ENCODE measurements at regions not wholly inside any gene's neighbourhood (a gene's known extent, or its start where the extent isn't known, plus 50 kb on each side); places are given as distances from the start of the nearest gene placed in this dataset.

GRCh38 chr17:15092261-15092660, 172.9 kb downstream of the PMP22 start:
- Histone ChIP-seq H3K4me2 (ENCODE audit: insufficient read depth in 1 of 2, low read depth in 2 of 2, low read length in 2 of 2) (no peak overlapping the region), H2BK5ac (ENCODE audit: low read depth, low read length) (no peak overlapping the region), H4K5ac (ENCODE audit: insufficient read length, low read depth, low read length) (no peak overlapping the region), H3K9me3 (ENCODE audit: insufficient read depth in 2 of 2, low read depth in 1 of 2, low read length in 1 of 2) (no peaks in the 10 kb centered on the region), H3K79me1 (ENCODE audit: low read depth, low read length) (no peaks in the 10 kb centered on the region), H3K4me1 (replicated peaks in 1 of 4; ENCODE audit: control insufficient read depth in 3 of 4, insufficient read depth in 4 of 4, low read length in 3 of 4) (peaks cover 0 to 4% (median 0%) of the 10 kb centered on the region in 4 experiments; a peak in 1 of 7 replicates), H2BK120ac (replicated peaks; ENCODE audit: low read depth, low read length) (no peak overlapping the region), H3K4ac (replicated peaks; ENCODE audit: insufficient read length, low read depth, low read length) (no peak overlapping the region), H3K36me3 (ENCODE audit: control insufficient read depth in 2 of 4, insufficient read depth in 4 of 4, low read length in 3 of 4) (no peaks in the 10 kb centered on the region; a peak in 1 of 8 replicates), H4K91ac (replicated peaks; ENCODE audit: insufficient read length, low read length) (no peak overlapping the region), H2AFZ (ENCODE audit: low read length) (no peak overlapping the region), H3K14ac (ENCODE audit: insufficient read length) (no peak overlapping the region), H3K56ac (replicated peaks; ENCODE audit: insufficient read length, low read depth, low read length) (no peak overlapping the region), H2BK15ac (ENCODE audit: low read length) (no peak overlapping the region), H3K23ac (ENCODE audit: insufficient read length) (no peak overlapping the region), H3K79me2 (ENCODE audit: control insufficient read depth in 1 of 2, insufficient read depth in 2 of 2, low read length in 2 of 2) (no peaks in the 10 kb centered on the region), H3K9ac (replicated peaks in 1 of 4; ENCODE audit: extremely low read depth in 1 of 4, low read depth in 3 of 4, low read length in 3 of 4) (no peak overlapping the region), H2AK5ac (ENCODE audit: low read depth, low read length) (no peak overlapping the region), H3K18ac (ENCODE audit: extremely low read depth, low read length) (no peak overlapping the region), H3K27me3 (replicated peaks in 1 of 4; ENCODE audit: control insufficient read depth in 3 of 4, extremely low read depth in 1 of 4, insufficient read depth in 3 of 4, low read length in 3 of 4) (peaks cover 0 to 3% (median 0%) of the 10 kb centered on the region in 4 experiments; a peak in 2 of 7 replicates), H3K27ac (ENCODE audit: low read depth, low read length) (no peak overlapping the region), H4K8ac (ENCODE audit: extremely low read depth, insufficient read depth, low read length) (no peak overlapping the region), H3K4me3 (ENCODE audit: extremely low read depth in 1 of 4, insufficient read depth in 2 of 4, low read depth in 3 of 4, low read length in 4 of 4) (no peak overlapping the region), H2BK20ac (ENCODE audit: low read length) (no peak overlapping the region), H2BK12ac (ENCODE audit: low read depth, low read length) (no peak overlapping the region), H3K23me2 (ENCODE audit: low read depth, low read length) (no peaks in the 10 kb centered on the region), H4K20me1 (replicated peaks in 1 of 2; ENCODE audit: control insufficient read depth in 1 of 2, insufficient read depth in 2 of 2, low read length in 2 of 2) (no peaks in the 10 kb centered on the region)
- POLR2A ChIA-PET (ENCODE audit: partially characterized antibody): no interaction called here
- CTCF ChIA-PET (ENCODE audit: partially characterized antibody): interaction anchor here (0.5 to 2.0 kb wide), 11 partner anchors 9 to 220 kb away, joined by 3 to 7 read pairs (median 4); no protein-coding TSS in a partner anchor
- WGBS, 2 experiments (ENCODE audit: extremely low coverage in 1 of 2, insufficient coverage in 1 of 2, insufficient read length in 1 of 2, insufficient replicate concordance in 2 of 2, low coverage in 1 of 2, low lambda C conversion rate in 2 of 2, missing lambda C conversion rate in 1 of 2): 95% methylated on average over 2 of the region's 2 CpGs; no CpG with 5 or more reads in 1 of the 2 experiments
- FAIRE-seq (no peak), DNase-seq (ENCODE audit: low read depth in 1 of 2, low spot score in 2 of 2) (no peak)
- TF ChIP-seq RAD21 (IDR thresholded peaks at IDR 0.05 in 1 of 2, conservative IDR thresholded peaks at IDR 0.05 in 1 of 2; ENCODE audit: low read depth in 2 of 2, low read length in 2 of 2) (no peak), RXRA (IDR thresholded peaks at IDR 0.05; ENCODE audit: insufficient read depth, low read depth, low read length) (no peak), USF2 (IDR thresholded peaks at IDR 0.05; ENCODE audit: low read length) (no peak), KDM5A (IDR thresholded peaks at IDR 0.05; ENCODE audit: low read length) (no peak), NANOG (IDR thresholded peaks at IDR 0.05; ENCODE audit: insufficient read depth, low read depth, low read length, poor library complexity, severe bottlenecking) (no peak), EP300 (IDR thresholded peaks at IDR 0.05; ENCODE audit: borderline replicate concordance in 1 of 2, low read depth in 2 of 2, low read length in 2 of 2) (no peak), ASH2L (IDR thresholded peaks at IDR 0.05; ENCODE audit: low read length) (no peak), CTBP2 (IDR thresholded peaks at IDR 0.05; ENCODE audit: borderline replicate concordance, insufficient read depth, insufficient read length, low read length) (no peak), HDAC2 (IDR thresholded peaks at IDR 0.05; ENCODE audit: borderline replicate concordance in 1 of 2, low read depth in 2 of 2, low read length in 2 of 2) (no peak)

All from H1 (cell line).